SK-N-SH (cell line): ENCODE measurements at regions not wholly inside any gene's neighbourhood (a gene's known extent, or its start where the extent isn't known, plus 50 kb on each side); places are given as distances from the start of the nearest gene placed in this dataset.

ENCODE experiments used
- CTCF ChIA-PET: fragments of 300-600, 350-600 bp; formaldehyde crosslinking; extraction: SDS; loops from one replicate; lab custom pipeline; 2021; lab: Yijun Ruan, JAX
- POLR2A ChIA-PET: fragments of 350-600 bp; sonication (Branson Sonifier 250); formaldehyde crosslinking; extraction: SDS; loops from one replicate; lab custom pipeline; 2020; ENCODE audit warnings: antibody characterized with exemption, inconsistent platforms; lab: Yijun Ruan, JAX
- DNase-seq: peaks from one replicate; pipeline ENCODE4 v3.0.0; 2012
- H2AFZ ChIP-seq: fragments of 200-600 bp; sonication (generic); 2 replicates; pipeline ENCODE4 v1.8.1; 2016; ENCODE audit warnings: antibody characterized with exemption, mild to moderate bottlenecking, low read depth
- H3F3A ChIP-seq: fragments of 200-600 bp; sonication (generic); replicated peaks from 2 replicates; pipeline ENCODE3; 2016; ENCODE audit warnings: antibody characterized with exemption, mild to moderate bottlenecking; ENCODE audit not compliant: insufficient read depth
- H3K27ac ChIP-seq, 2 experiments: fragments of 200-500 bp in 1 of 2; fragments of 200-600 bp in 1 of 2; sonication (Bioruptor generic) in 1 of 2; sonication (generic), shearing (Covaris generic) in 1 of 2; 2 replicates each; pipeline versions ENCODE4 v1.5.1 to v1.6.1; 2014 to 2016; ENCODE audit warnings: low read depth in 2 of 2, inconsistent platforms in 1 of 2, low read length in 1 of 2, mild to moderate bottlenecking in 1 of 2, mixed read lengths in 1 of 2
- H3K27me3 ChIP-seq: fragments of 200-600 bp; sonication (generic), shearing (Covaris generic); 2 replicates; pipeline ENCODE4 v1.6.1; 2016; ENCODE audit warnings: mixed run types; ENCODE audit not compliant: insufficient read depth
- H3K36me3 ChIP-seq, 2 experiments: fragments of 200-500 bp in 1 of 2; fragments of 200-600 bp in 1 of 2; sonication (Bioruptor generic) in 1 of 2; sonication (generic) in 1 of 2; replicated peaks in 1 of 2; 2 replicates each; pipeline versions ENCODE3 to v1.5.1; 2014 to 2016; ENCODE audit warnings: low read length in 1 of 2, mild to moderate bottlenecking in 1 of 2; ENCODE audit not compliant: insufficient read depth in 2 of 2, control insufficient read depth in 1 of 2
- H3K4me1 ChIP-seq, 2 experiments: fragments of 200-500 bp in 1 of 2; fragments of 200-600 bp in 1 of 2; sonication (Bioruptor generic) in 1 of 2; sonication (generic), shearing (Covaris generic) in 1 of 2; 2 replicates each; pipeline versions ENCODE4 v1.5.1 to v1.6.1; 2014 to 2016; ENCODE audit warnings: low read depth in 1 of 2, low read length in 1 of 2, mixed run types in 1 of 2; ENCODE audit not compliant: insufficient read depth in 2 of 2, control insufficient read depth in 1 of 2
- H3K4me2 ChIP-seq: fragments of 200-600 bp; sonication (generic), shearing (Covaris generic); 2 replicates; pipeline ENCODE4 v1.6.1; 2017; ENCODE audit warnings: mixed run types
- H3K4me3 ChIP-seq, 2 experiments: fragments of 200-500 bp in 1 of 2; fragments of 200-600 bp in 1 of 2; sonication (Bioruptor generic) in 1 of 2; sonication (generic), shearing (Covaris generic) in 1 of 2; 2 replicates each; pipeline versions ENCODE4 v1.5.1 to v1.8.1; 2014 to 2016; ENCODE audit warnings: low read depth in 2 of 2, inconsistent platforms in 1 of 2, low read length in 1 of 2, mild to moderate bottlenecking in 1 of 2, mixed read lengths in 1 of 2, moderate library complexity in 1 of 2
- H3K79me2 ChIP-seq: fragments of 200-600 bp; sonication (generic); 2 replicates; pipeline ENCODE4 v1.8.1; 2017; ENCODE audit warnings: mild to moderate bottlenecking; ENCODE audit not compliant: insufficient read depth
- H3K9ac ChIP-seq: fragments of 200-600 bp; sonication (generic); 2 replicates; pipeline ENCODE4 v1.6.1; 2017; ENCODE audit warnings: mixed run types
- H3K9me2 ChIP-seq: fragments of 200-600 bp; sonication (generic); 2 replicates; pipeline ENCODE4 v1.6.1; 2017; ENCODE audit warnings: mixed run types
- H3K9me3 ChIP-seq: fragments of 200-600 bp; sonication (generic); 2 replicates; pipeline ENCODE4 v1.6.1; 2017; ENCODE audit warnings: mixed run types, mild to moderate bottlenecking, moderate library complexity
- H4K20me1 ChIP-seq: fragments of 200-600 bp; sonication (generic); 2 replicates; pipeline ENCODE4 v1.6.1; 2017; ENCODE audit warnings: mild to moderate bottlenecking, mixed run types; ENCODE audit not compliant: insufficient read depth
- ELF1 ChIP-seq: IDR thresholded peaks from 2 replicates; pipeline ENCODE4 v1.4.0; 2012
- EP300 ChIP-seq, 2 experiments: IDR thresholded peaks; 2 replicates each; pipeline versions ENCODE4 v1.4.0 to v1.6.1; 2012; ENCODE audit warnings: borderline replicate concordance in 1 of 2, low read depth in 1 of 2, low read length in 1 of 2
- FOSL2 ChIP-seq: IDR thresholded peaks from 2 replicates; pipeline ENCODE4 v1.4.0; 2012; ENCODE audit warnings: low read depth, mild to moderate bottlenecking, moderate library complexity, borderline replicate concordance
- FOXJ3 ChIP-seq: sonication (generic); formaldehyde crosslinking; IDR thresholded peaks from 2 replicates; pipeline ENCODE4 v1.5.1; 2020; ENCODE audit warnings: mild to moderate bottlenecking, missing genetic modification reagents
- FOXM1 ChIP-seq: IDR thresholded peaks from 2 replicates; pipeline ENCODE4 v1.4.0; 2012; ENCODE audit warnings: low read depth, mild to moderate bottlenecking
- GABPA ChIP-seq: IDR thresholded peaks from 2 replicates; pipeline ENCODE4 v1.4.0; 2012; ENCODE audit warnings: low read depth, mild to moderate bottlenecking
- JUND ChIP-seq: IDR thresholded peaks from 2 replicates; pipeline ENCODE4 v1.4.0; 2012
- MAX ChIP-seq: IDR thresholded peaks from 2 replicates; pipeline ENCODE4 v1.4.0; 2012; ENCODE audit warnings: low read depth
- MEF2A ChIP-seq: IDR thresholded peaks from 2 replicates; pipeline ENCODE4 v1.4.0; 2012; ENCODE audit warnings: low read depth, borderline replicate concordance
- NFIC ChIP-seq: IDR thresholded peaks from 2 replicates; pipeline ENCODE4 v1.4.0; 2012; ENCODE audit warnings: borderline replicate concordance
- NRF1 ChIP-seq: IDR thresholded peaks from 2 replicates; pipeline ENCODE4 v1.6.1; 2012; ENCODE audit warnings: low read depth, mild to moderate bottlenecking, low read length
- PBX3 ChIP-seq: IDR thresholded peaks from 2 replicates; pipeline ENCODE4; 2012
- RAD21 ChIP-seq: IDR thresholded peaks from 2 replicates; pipeline ENCODE4 v1.6.1; 2012; ENCODE audit warnings: mild to moderate bottlenecking, low read length
- RXRA ChIP-seq: IDR thresholded peaks from 2 replicates; pipeline ENCODE4 v1.4.0; 2012; ENCODE audit warnings: low read depth, mild to moderate bottlenecking, borderline replicate concordance
- SMC3 ChIP-seq: IDR thresholded peaks from 2 replicates; pipeline ENCODE4 v1.6.1; 2012; ENCODE audit warnings: low read depth, low read length, improper control_type of control experiment
- TAF1 ChIP-seq: IDR thresholded peaks from 2 replicates; pipeline ENCODE4 v1.6.1; 2012; ENCODE audit warnings: low read depth, mild to moderate bottlenecking, low read length, moderate library complexity, borderline replicate concordance
- USF1 ChIP-seq: IDR thresholded peaks from 2 replicates; pipeline ENCODE4 v1.4.0; 2012; ENCODE audit warnings: low read depth, borderline replicate concordance
- WGBS: methylation state at CpG from one replicate; pipeline ENCODE4 v1.1.6; 2017; ENCODE audit warnings: low lambda C conversion rate; 5-methylcytosine and 5-hydroxymethylcytosine counted together
- TF ChIP-seq, protein P1 (sequence below): fragments of 150-350 bp; IDR thresholded peaks from 2 replicates; pipeline ENCODE4 v1.6.1; 2017; ENCODE audit warnings: antibody characterized with exemption, low read length, low read depth, borderline replicate concordance
- TF ChIP-seq, protein P2 (sequence below): fragments of 200-600 bp; sonication (generic); IDR thresholded peaks from 2 replicates; pipeline ENCODE4 v1.6.1; 2017; ENCODE audit warnings: antibody characterized with exemption, mild to moderate bottlenecking, moderate library complexity

DNA sequence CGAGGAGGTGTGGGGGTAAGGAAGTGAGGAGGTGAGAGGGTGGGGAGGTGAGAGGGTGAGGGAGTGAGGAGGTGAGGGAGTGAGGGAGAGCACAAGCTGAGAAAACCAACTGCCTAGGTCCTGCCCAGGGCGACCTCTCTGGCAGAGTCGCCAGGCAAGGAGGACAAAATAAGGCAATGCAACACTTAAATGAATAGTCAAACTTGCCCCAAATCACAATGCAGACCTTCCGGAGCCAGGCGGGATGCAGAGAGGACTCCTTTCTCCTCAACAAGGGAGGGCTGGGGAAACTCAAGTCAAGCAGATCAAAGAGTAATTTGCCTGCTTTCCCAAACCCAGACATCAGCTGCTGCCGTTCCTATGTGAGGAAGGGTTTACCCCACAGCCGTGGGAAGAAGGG is 86.0 kb downstream of the CCDC185 start:
- no peak overlapping the region for H3K4me2 ChIP-seq
- H3K9me2 ChIP-seq = no peaks in the 10 kb centered on the region
- TF ChIP-seq EP300 (IDR thresholded peaks at IDR 0.05; ENCODE audit: borderline replicate concordance in 1 of 2, low read depth in 1 of 2, low read length in 1 of 2) (no peak), PBX3 (no peak), RAD21 (no peak), RXRA (no peak), TAF1 (no peak), USF1 (no peak), FOXJ3 (CRISPR knock-in tag) (no peak), GABPA (no peak), MEF2A (no peak), SMC3 (no peak), NFIC (no peak), FOSL2 (no peak), NRF1 (no peak), ELF1 (no peak), JUND (no peak), MAX (no peak), FOXM1 (no peak)
- TF ChIP-seq, protein P1, sequence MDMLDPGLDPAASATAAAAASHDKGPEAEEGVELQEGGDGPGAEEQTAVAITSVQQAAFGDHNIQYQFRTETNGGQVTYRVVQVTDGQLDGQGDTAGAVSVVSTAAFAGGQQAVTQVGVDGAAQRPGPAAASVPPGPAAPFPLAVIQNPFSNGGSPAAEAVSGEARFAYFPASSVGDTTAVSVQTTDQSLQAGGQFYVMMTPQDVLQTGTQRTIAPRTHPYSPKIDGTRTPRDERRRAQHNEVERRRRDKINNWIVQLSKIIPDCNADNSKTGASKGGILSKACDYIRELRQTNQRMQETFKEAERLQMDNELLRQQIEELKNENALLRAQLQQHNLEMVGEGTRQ = no peak
- TF ChIP-seq, protein P2, sequence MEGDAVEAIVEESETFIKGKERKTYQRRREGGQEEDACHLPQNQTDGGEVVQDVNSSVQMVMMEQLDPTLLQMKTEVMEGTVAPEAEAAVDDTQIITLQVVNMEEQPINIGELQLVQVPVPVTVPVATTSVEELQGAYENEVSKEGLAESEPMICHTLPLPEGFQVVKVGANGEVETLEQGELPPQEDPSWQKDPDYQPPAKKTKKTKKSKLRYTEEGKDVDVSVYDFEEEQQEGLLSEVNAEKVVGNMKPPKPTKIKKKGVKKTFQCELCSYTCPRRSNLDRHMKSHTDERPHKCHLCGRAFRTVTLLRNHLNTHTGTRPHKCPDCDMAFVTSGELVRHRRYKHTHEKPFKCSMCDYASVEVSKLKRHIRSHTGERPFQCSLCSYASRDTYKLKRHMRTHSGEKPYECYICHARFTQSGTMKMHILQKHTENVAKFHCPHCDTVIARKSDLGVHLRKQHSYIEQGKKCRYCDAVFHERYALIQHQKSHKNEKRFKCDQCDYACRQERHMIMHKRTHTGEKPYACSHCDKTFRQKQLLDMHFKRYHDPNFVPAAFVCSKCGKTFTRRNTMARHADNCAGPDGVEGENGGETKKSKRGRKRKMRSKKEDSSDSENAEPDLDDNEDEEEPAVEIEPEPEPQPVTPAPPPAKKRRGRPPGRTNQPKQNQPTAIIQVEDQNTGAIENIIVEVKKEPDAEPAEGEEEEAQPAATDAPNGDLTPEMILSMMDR = no peak
- peaks cover 3% of the 10 kb centered on the region; the same call in 1 of the 2 replicates for H3K27me3 ChIP-seq
- no peak overlapping the region for H2AFZ ChIP-seq
- ChIA-PET CTCF (no interaction called here), POLR2A (no interaction called here)
- no peaks in the 10 kb centered on the region for H4K20me1 ChIP-seq
- no peaks in the 10 kb centered on the region for H3K36me3 ChIP-seq
- H3K79me2 ChIP-seq = no peaks in the 10 kb centered on the region
- no peaks in the 10 kb centered on the region for H3F3A ChIP-seq
- H3K4me3 ChIP-seq = no peak overlapping the region
- 20% methylated on average over 7 of the region's 7 CpGs for WGBS
- no peak overlapping the region for H3K27ac ChIP-seq
- no peak for DNase-seq
- H3K9me3 ChIP-seq = no peaks in the 10 kb centered on the region
- H3K9ac ChIP-seq = no peak overlapping the region
- no peaks in the 10 kb centered on the region for H3K4me1 ChIP-seq
